Endodermal cell (in vitro differentiated cells): ENCODE measurements at regions not wholly inside any gene's neighbourhood (a gene's known extent, or its start where the extent isn't known, plus 50 kb on each side); places are given as distances from the start of the nearest gene placed in this dataset.

Experiments
- DNase-seq: peaks from one replicate; pipeline ENCODE4 v3.0.0-alpha.2; 2017
- H3K27ac ChIP-seq: 2 replicates; pipeline ENCODE4 v1.5.1; 2013; ENCODE audit warnings: mild to moderate bottlenecking, low read depth, low read length, moderate library complexity
- H3K27me3 ChIP-seq: 2 replicates; pipeline ENCODE4 v1.6.1; 2013; ENCODE audit warnings: mild to moderate bottlenecking, low read length, moderate library complexity; ENCODE audit not compliant: insufficient read depth, control insufficient read depth, poor library complexity, severe bottlenecking
- H3K36me3 ChIP-seq: 2 replicates; pipeline ENCODE4 v1.7.0; 2013; ENCODE audit warnings: mild to moderate bottlenecking, low read length, moderate library complexity; ENCODE audit not compliant: control insufficient read depth, insufficient read depth
- H3K4me1 ChIP-seq: one replicate; pipeline ENCODE4 v1.7.0; 2013; ENCODE audit warnings: low read length; ENCODE audit not compliant: control insufficient read depth, insufficient read depth
- H3K4me3 ChIP-seq: 2 replicates; pipeline ENCODE4 v1.5.1; 2013; ENCODE audit warnings: mild to moderate bottlenecking, low read length, moderate library complexity
- H3K9ac ChIP-seq: 2 replicates; pipeline ENCODE4 v1.6.1; 2013; ENCODE audit warnings: mild to moderate bottlenecking, low read length, moderate library complexity; ENCODE audit not compliant: poor library complexity, severe bottlenecking; ENCODE audit errors: extremely low read depth
- H3K9me3 ChIP-seq: 2 replicates; pipeline ENCODE4 v1.6.1; 2013; ENCODE audit warnings: mild to moderate bottlenecking, low read length, moderate library complexity; ENCODE audit not compliant: control insufficient read depth
- H3K27ac Mint-ChIP-seq: 2 replicates; pipeline ENCODE4 v1.8.0; 2020; ENCODE audit warnings: mixed read lengths
- H3K27me3 Mint-ChIP-seq: 2 replicates; pipeline ENCODE4 v1.8.0; 2021; ENCODE audit warnings: mild to moderate bottlenecking, mixed read lengths; ENCODE audit not compliant: insufficient read depth
- H3K36me3 Mint-ChIP-seq: 2 replicates; pipeline ENCODE4 v1.8.0; 2020; ENCODE audit warnings: low read depth, mixed read lengths
- H3K4me1 Mint-ChIP-seq: 2 replicates; pipeline ENCODE4 v1.8.0; 2020; ENCODE audit warnings: mixed read lengths
- H3K4me3 Mint-ChIP-seq: 2 replicates; pipeline ENCODE4 v1.8.0; 2020; ENCODE audit warnings: mild to moderate bottlenecking, moderate library complexity, mixed read lengths
- H3K9me3 Mint-ChIP-seq: 2 replicates; pipeline ENCODE4 v1.8.0; 2020; ENCODE audit warnings: mild to moderate bottlenecking, mixed read lengths
- CTCF ChIP-seq: fragments of 200-600 bp; sonication (generic); conservative IDR thresholded peaks from 2 replicates; pipeline ENCODE4 v1.5.0; 2021; ENCODE audit warnings: antibody characterized with exemption, mild to moderate bottlenecking
- WGBS, 2 experiments: methylation state at CpG; one replicate each; pipeline versions ENCODE4 v1.1.5 to v1.1.7; 2013; ENCODE audit warnings: missing lambda C conversion rate in 2 of 2, mixed read lengths in 1 of 2; ENCODE audit not compliant: insufficient coverage in 1 of 2, insufficient read length in 1 of 2; 5-methylcytosine and 5-hydroxymethylcytosine counted together

- no peak for TF ChIP-seq CTCF
- Histone ChIP-seq H3K27ac (no peak overlapping the region), H3K9ac (no peak overlapping the region), H3K27me3 (peaks cover 8% of the 10 kb centered on the region), H3K4me3 (no peak overlapping the region), H3K9me3 (peaks cover 8% of the 10 kb centered on the region), H3K36me3 (no peaks in the 10 kb centered on the region), H3K4me1 (no peaks in the 10 kb centered on the region)
- 83 to 88% methylated on average over 4 to 5 of the region's 5 CpGs for WGBS, 2 experiments
- peaks cover 12% of the 10 kb centered on the region for H3K9me3 Mint-ChIP-seq
- H3K4me3 Mint-ChIP-seq: no peak overlapping the region
- no peak for DNase-seq
- H3K4me1 Mint-ChIP-seq: no peaks in the 10 kb centered on the region
- peaks cover 9% of the 10 kb centered on the region for H3K27me3 Mint-ChIP-seq
- H3K27ac Mint-ChIP-seq: no peak overlapping the region
- no peaks in the 10 kb centered on the region for H3K36me3 Mint-ChIP-seq
Observed at GRCh38 chr12:115683240-115683780, 594.2 kb downstream of the MED13L start.

- 85% methylated on average over 1 of the region's 1 CpG; no CpG with 5 or more reads in 1 of the 2 experiments for WGBS, 2 experiments
- peaks cover 9% of the 10 kb centered on the region for H3K27me3 Mint-ChIP-seq
Observed at GRCh38 chr12:115680967-115681366, 596.5 kb downstream of the MED13L start.

GRCh38 chr12:115672506-115673080, 604.9 kb downstream of the MED13L start:
- no peak for DNase-seq
- H3K4me3 Mint-ChIP-seq: no peak overlapping the region
- 87 to 90% methylated on average over 10 to 11 of the region's 11 CpGs for WGBS, 2 experiments
- H3K27me3 Mint-ChIP-seq: peaks cover 30% of the 10 kb centered on the region
- Histone ChIP-seq H3K27ac (no peak overlapping the region), H3K9me3 (no peaks in the 10 kb centered on the region), H3K27me3 (peaks cover 7% of the 10 kb centered on the region), H3K4me1 (no peaks in the 10 kb centered on the region), H3K36me3 (no peaks in the 10 kb centered on the region), H3K9ac (no peak overlapping the region), H3K4me3 (no peak overlapping the region)
- TF ChIP-seq CTCF: no peak
- H3K36me3 Mint-ChIP-seq: no peaks in the 10 kb centered on the region
- peaks cover 4% of the 10 kb centered on the region for H3K9me3 Mint-ChIP-seq
- peaks cover 10% of the 10 kb centered on the region for H3K4me1 Mint-ChIP-seq
- no peak overlapping the region for H3K27ac Mint-ChIP-seq

More at GRCh38 chr12:115680967-115681366, 596.5 kb downstream of the MED13L start:
- Mint-ChIP-seq H3K27ac (no peak overlapping the region), H3K4me1 (no peaks in the 10 kb centered on the region), H3K36me3 (no peaks in the 10 kb centered on the region), H3K4me3 (no peak overlapping the region), H3K9me3 (peaks cover 17% of the 10 kb centered on the region)
- Histone ChIP-seq H3K27ac (no peak overlapping the region), H3K4me3 (no peak overlapping the region), H3K4me1 (no peaks in the 10 kb centered on the region), H3K36me3 (no peaks in the 10 kb centered on the region), H3K27me3 (peaks cover 8% of the 10 kb centered on the region), H3K9ac (no peak overlapping the region), H3K9me3 (peaks cover 8% of the 10 kb centered on the region)
- no peak for DNase-seq
- TF ChIP-seq CTCF: no peak
